ENCODE measurements at regions not wholly inside any gene's neighbourhood (a gene's known extent, or its start where the extent isn't known, plus 50 kb on each side); places are given as distances from the start of the nearest gene placed in this dataset.

DNA sequence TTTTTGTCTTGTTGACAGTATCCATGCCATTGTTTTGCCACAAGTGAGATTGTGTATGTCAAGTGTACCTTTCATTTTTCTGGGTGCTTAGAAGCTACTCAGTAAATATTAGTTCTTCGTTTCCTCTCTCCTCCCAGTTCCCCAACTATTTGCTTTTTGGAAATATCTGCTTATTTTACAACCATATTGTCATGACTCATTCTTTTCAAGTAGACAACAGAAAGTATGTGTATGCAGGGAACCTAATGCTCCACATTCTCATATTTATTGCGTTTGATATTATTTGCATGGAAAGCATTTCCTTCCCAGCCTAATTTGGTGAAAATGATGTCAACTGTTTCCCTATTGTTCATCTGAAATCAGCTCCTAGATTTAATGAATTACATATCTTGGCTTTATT, 483.7 kb upstream of the RIOK2 start:
- TF ChIP-seq, protein P1, sequence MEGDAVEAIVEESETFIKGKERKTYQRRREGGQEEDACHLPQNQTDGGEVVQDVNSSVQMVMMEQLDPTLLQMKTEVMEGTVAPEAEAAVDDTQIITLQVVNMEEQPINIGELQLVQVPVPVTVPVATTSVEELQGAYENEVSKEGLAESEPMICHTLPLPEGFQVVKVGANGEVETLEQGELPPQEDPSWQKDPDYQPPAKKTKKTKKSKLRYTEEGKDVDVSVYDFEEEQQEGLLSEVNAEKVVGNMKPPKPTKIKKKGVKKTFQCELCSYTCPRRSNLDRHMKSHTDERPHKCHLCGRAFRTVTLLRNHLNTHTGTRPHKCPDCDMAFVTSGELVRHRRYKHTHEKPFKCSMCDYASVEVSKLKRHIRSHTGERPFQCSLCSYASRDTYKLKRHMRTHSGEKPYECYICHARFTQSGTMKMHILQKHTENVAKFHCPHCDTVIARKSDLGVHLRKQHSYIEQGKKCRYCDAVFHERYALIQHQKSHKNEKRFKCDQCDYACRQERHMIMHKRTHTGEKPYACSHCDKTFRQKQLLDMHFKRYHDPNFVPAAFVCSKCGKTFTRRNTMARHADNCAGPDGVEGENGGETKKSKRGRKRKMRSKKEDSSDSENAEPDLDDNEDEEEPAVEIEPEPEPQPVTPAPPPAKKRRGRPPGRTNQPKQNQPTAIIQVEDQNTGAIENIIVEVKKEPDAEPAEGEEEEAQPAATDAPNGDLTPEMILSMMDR (IDR thresholded peaks at IDR 0.05; ENCODE audit: poor library complexity) = no peak
- TF ChIP-seq EZH2 (IDR thresholded peaks at IDR 0.05; ENCODE audit: borderline replicate concordance) (no peak), EZH2phosphoT487 (IDR thresholded peaks at IDR 0.05; ENCODE audit: low read depth, severe bottlenecking, unreplicated experiment) (no peak)
